ENCODE measurements at regions not wholly inside any gene's neighbourhood (a gene's known extent, or its start where the extent isn't known, plus 50 kb on each side); places are given as distances from the start of the nearest gene placed in this dataset.

GRCh38 chr14:49977126-49977841 lies 84.4 kb downstream of the ARF6 start:
- no TSS peak for BruUV-seq (replicated peaks)
- no peaks in the 10 kb centered on the region for H3K27me3 ChIP-seq (ENCODE audit: control insufficient read depth, insufficient read depth, low read length)
- TF ChIP-seq CTCF (IDR thresholded peaks at IDR 0.05), result no peak
- TF ChIP-seq SIN3A (IDR thresholded peaks at IDR 0.05; ENCODE audit: borderline replicate concordance, insufficient read depth, low read depth, low read length), result no peak
- TF ChIP-seq POLR2AphosphoS5 (IDR thresholded peaks at IDR 0.05; ENCODE audit: low read depth, low read length), result no peak
- TF ChIP-seq TCF7L2 (IDR thresholded peaks at IDR 0.05; ENCODE audit: low read depth, low read length), result no peak
- no peak for TF ChIP-seq REST (IDR thresholded peaks at IDR 0.05; ENCODE audit: insufficient read depth in 1 of 2, low read depth in 2 of 2, low read length in 1 of 2)
- in situ Hi-C loops (cut with HindIII; ENCODE audit: low pct_unique_long_range_greater_than_20kb, low sequenced_read_pairs), result no loop called here
- no peak overlapping the region for H3K4me3 ChIP-seq (ENCODE audit: low read depth in 2 of 2, low read length in 2 of 2)
- ATAC-seq, result no peak
- H3K4me1 ChIP-seq (ENCODE audit: control insufficient read depth, insufficient read depth, low read length), result peaks cover 48% of the 10 kb centered on the region
- no peaks in the 10 kb centered on the region for H3K36me3 ChIP-seq (ENCODE audit: control insufficient read depth, insufficient read depth, low read length)
- DNase-seq (ENCODE audit: low read depth, low spot score), result no peak
- no peaks in the 10 kb centered on the region; the same call in 1 of the 2 replicates for H3K9me3 ChIP-seq (ENCODE audit: control insufficient read depth, insufficient read depth, low read depth, low read length)
- peak overlapping the region; percentile 100 for H3K27ac ChIP-seq (ENCODE audit: low read length)
- intact Hi-C loops (cut with micrococcal nuclease; ENCODE audit: unreplicated experiment), result loop anchor here (10.0 kb wide), 3 partner anchors 82 to 128 kb away; partner anchors contain the start of gene ARF6
- POLR2A ChIA-PET, result interaction anchor here (0.6 kb wide), 1 partner anchor 30 kb away, joined by 3 read pairs; no protein-coding TSS in a partner anchor
- CTCF ChIA-PET, result interaction anchor here (0.6 kb wide), 1 partner anchor 14 kb away, joined by 3 read pairs; no protein-coding TSS in a partner anchor

GRCh38 chr14:49980027-49980426 lies 87.1 kb downstream of the ARF6 start:
- Histone ChIP-seq H3K4me3 (ENCODE audit: low read depth in 2 of 2, low read length in 2 of 2) (no peak overlapping the region), H3K27me3 (ENCODE audit: control insufficient read depth, insufficient read depth, low read length) (no peaks in the 10 kb centered on the region), H3K4me1 (ENCODE audit: control insufficient read depth, insufficient read depth, low read length) (peaks cover 29% of the 10 kb centered on the region), H3K27ac (ENCODE audit: low read length) (peak overlapping the region; percentile 100), H3K9me3 (ENCODE audit: control insufficient read depth, insufficient read depth, low read depth, low read length) (no peaks in the 10 kb centered on the region; the same call in 1 of the 2 replicates), H3K36me3 (ENCODE audit: control insufficient read depth, insufficient read depth, low read length) (no peaks in the 10 kb centered on the region)
- DNase-seq (ENCODE audit: low read depth, low spot score), result no peak
- ATAC-seq, result no peak
- ChIA-PET CTCF (interaction anchor here (0.6 to 0.7 kb wide), 2 partner anchors 44 to 118 kb away, joined by 3 to 6 read pairs; no protein-coding TSS in a partner anchor), POLR2A (no interaction called here)
- intact Hi-C loops (cut with micrococcal nuclease; ENCODE audit: unreplicated experiment), result no loop called here
- TF ChIP-seq SIN3A (IDR thresholded peaks at IDR 0.05; ENCODE audit: borderline replicate concordance, insufficient read depth, low read depth, low read length) (no peak), POLR2AphosphoS5 (IDR thresholded peaks at IDR 0.05; ENCODE audit: low read depth, low read length) (no peak), REST (IDR thresholded peaks at IDR 0.05; ENCODE audit: insufficient read depth in 1 of 2, low read depth in 2 of 2, low read length in 1 of 2) (no peak), TCF7L2 (IDR thresholded peaks at IDR 0.05; ENCODE audit: low read depth, low read length) (no peak), CTCF (IDR thresholded peaks at IDR 0.05) (no peak)
- in situ Hi-C loops (cut with HindIII; ENCODE audit: low pct_unique_long_range_greater_than_20kb, low sequenced_read_pairs), result no loop called here
- BruUV-seq (replicated peaks), result no TSS peak

Measured in Panc1 (cell line).